ENCODE measurements at regions not wholly inside any gene's neighbourhood (a gene's known extent, or its start where the extent isn't known, plus 50 kb on each side); places are given as distances from the start of the nearest gene placed in this dataset.

- BruUV-seq (replicated peaks) = no TSS peak
- intact Hi-C loops (cut with micrococcal nuclease) = loop anchor here (1.0 to 5.0 kb wide), 3 partner anchors 49 to 552 kb away; no protein-coding TSS in a partner anchor
- Histone ChIP-seq H3K36me3 (ENCODE audit: control insufficient read depth in 1 of 2, insufficient read depth in 2 of 2, low read length in 2 of 2) (no peaks in the 10 kb centered on the region), H2AFZ (ENCODE audit: low read depth, low read length, poor library complexity, severe bottlenecking) (peak overlapping the region; percentile 88), H3K4me1 (ENCODE audit: control insufficient read depth in 1 of 2, insufficient read depth in 2 of 2, low read length in 2 of 2) (no peaks in the 10 kb centered on the region), H4K20me1 (ENCODE audit: insufficient read depth) (no peaks in the 10 kb centered on the region), H3K79me2 (ENCODE audit: insufficient read depth, low read length) (no peaks in the 10 kb centered on the region), H3K27ac (ENCODE audit: low read depth, low read length) (no peak overlapping the region), H3K9me3 (ENCODE audit: control insufficient read depth in 1 of 2, insufficient read depth in 1 of 2, low read depth in 1 of 2, low read length in 2 of 2) (no peaks in the 10 kb centered on the region), H3K4me2 (ENCODE audit: low read length) (peak overlapping the region; percentile 5; the same call in 1 of the 2 replicates), H3K9me2 (ENCODE audit: insufficient read depth) (no peaks in the 10 kb centered on the region), H3K9ac (ENCODE audit: low read length) (no peak overlapping the region), H3K4me3 (replicated peaks in 1 of 2; ENCODE audit: low read depth in 1 of 2, low read length in 2 of 2) (no peak overlapping the region), H3K27me3 (ENCODE audit: insufficient read depth, low read length) (no peaks in the 10 kb centered on the region)
- ATAC-seq = peak; percentile 97
- DNase-seq (ENCODE audit: low read depth, low spot score) = peak; percentile 41
- TF ChIP-seq RAD21 (IDR thresholded peaks at IDR 0.05; ENCODE audit: low read depth) (peak; percentile 94), SP1 (IDR thresholded peaks at IDR 0.05; ENCODE audit: low read depth) (no peak)
- TF ChIP-seq, protein P1, sequence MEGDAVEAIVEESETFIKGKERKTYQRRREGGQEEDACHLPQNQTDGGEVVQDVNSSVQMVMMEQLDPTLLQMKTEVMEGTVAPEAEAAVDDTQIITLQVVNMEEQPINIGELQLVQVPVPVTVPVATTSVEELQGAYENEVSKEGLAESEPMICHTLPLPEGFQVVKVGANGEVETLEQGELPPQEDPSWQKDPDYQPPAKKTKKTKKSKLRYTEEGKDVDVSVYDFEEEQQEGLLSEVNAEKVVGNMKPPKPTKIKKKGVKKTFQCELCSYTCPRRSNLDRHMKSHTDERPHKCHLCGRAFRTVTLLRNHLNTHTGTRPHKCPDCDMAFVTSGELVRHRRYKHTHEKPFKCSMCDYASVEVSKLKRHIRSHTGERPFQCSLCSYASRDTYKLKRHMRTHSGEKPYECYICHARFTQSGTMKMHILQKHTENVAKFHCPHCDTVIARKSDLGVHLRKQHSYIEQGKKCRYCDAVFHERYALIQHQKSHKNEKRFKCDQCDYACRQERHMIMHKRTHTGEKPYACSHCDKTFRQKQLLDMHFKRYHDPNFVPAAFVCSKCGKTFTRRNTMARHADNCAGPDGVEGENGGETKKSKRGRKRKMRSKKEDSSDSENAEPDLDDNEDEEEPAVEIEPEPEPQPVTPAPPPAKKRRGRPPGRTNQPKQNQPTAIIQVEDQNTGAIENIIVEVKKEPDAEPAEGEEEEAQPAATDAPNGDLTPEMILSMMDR (IDR thresholded peaks at IDR 0.05 in 2 of 3, conservative IDR thresholded peaks at IDR 0.05 in 1 of 3; ENCODE audit: borderline replicate concordance in 1 of 3, insufficient read depth in 1 of 3, low read depth in 2 of 3, low read length in 2 of 3) = peak; percentile 74 to 89 (median 81)
- CTCF ChIA-PET = interaction anchor here (0.8 to 2.0 kb wide), 8 partner anchors 21 to 419 kb away, joined by 3 to 34 read pairs (median 4); no protein-coding TSS in a partner anchor
- POLR2A ChIA-PET = no interaction called here
- RAD21 ChIA-PET (ENCODE audit: low non-redundant PET in 1 of 2, low total read pairs in 2 of 2, uncharacterized antibody in 2 of 2, unreplicated experiment in 2 of 2) = interaction anchor here in 1 of 2 experiments (0.6 to 1.0 kb wide), 2 partner anchors 47 to 48 kb away, joined by 3 to 4 read pairs; no protein-coding TSS in a partner anchor
These were observed 69.7 kb downstream of the PRSS23 start for GRCh38 chr11:86869966-86870570.

DNA sequence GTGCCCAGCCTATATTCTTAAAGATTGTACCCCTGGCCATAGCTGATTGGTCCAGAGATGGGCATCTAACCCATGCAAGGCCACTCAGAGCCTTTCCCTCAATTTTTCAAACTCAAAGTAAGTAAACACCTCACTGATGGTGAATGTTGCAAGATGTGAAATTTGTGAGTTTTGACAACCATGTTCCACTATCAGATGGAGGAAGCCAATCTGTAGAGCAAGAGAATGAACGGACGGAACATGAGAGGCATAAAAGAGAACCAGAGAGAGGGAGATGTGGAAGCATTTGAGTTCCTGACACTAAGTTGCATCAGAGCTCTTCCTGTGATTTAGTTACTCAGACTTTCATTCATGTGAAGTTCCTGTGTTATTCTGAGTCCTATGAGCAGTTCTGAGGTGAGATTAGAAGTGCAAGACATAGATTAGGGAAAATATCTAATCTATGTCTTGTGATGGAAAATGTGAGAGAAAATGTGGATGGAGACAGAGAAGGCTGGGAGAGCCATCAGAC, 73.3 kb downstream of the PRSS23 start:
- ATAC-seq = no peak
- BruUV-seq (replicated peaks) = no TSS peak
- Histone ChIP-seq H3K4me2 (ENCODE audit: low read length) (no peak overlapping the region), H3K9me3 (ENCODE audit: control insufficient read depth in 1 of 2, insufficient read depth in 1 of 2, low read depth in 1 of 2, low read length in 2 of 2) (no peaks in the 10 kb centered on the region), H3K9me2 (ENCODE audit: insufficient read depth) (no peaks in the 10 kb centered on the region), H3K4me1 (ENCODE audit: control insufficient read depth in 1 of 2, insufficient read depth in 2 of 2, low read length in 2 of 2) (no peaks in the 10 kb centered on the region), H3K9ac (ENCODE audit: low read length) (no peak overlapping the region), H2AFZ (ENCODE audit: low read depth, low read length, poor library complexity, severe bottlenecking) (no peak overlapping the region), H3K27ac (ENCODE audit: low read depth, low read length) (no peak overlapping the region), H3K36me3 (ENCODE audit: control insufficient read depth in 1 of 2, insufficient read depth in 2 of 2, low read length in 2 of 2) (no peaks in the 10 kb centered on the region), H4K20me1 (ENCODE audit: insufficient read depth) (no peaks in the 10 kb centered on the region), H3K4me3 (replicated peaks in 1 of 2; ENCODE audit: low read depth in 1 of 2, low read length in 2 of 2) (no peak overlapping the region), H3K27me3 (ENCODE audit: insufficient read depth, low read length) (no peaks in the 10 kb centered on the region), H3K79me2 (ENCODE audit: insufficient read depth, low read length) (no peaks in the 10 kb centered on the region)
- DNase-seq (ENCODE audit: low read depth, low spot score) = no peak
- POLR2A ChIA-PET = no interaction called here
- TF ChIP-seq POLR2A (IDR thresholded peaks at IDR 0.05; ENCODE audit: borderline replicate concordance, extremely low read depth, insufficient read depth, insufficient read length) = no peak
- TF ChIP-seq ELF1 (IDR thresholded peaks at IDR 0.05; ENCODE audit: borderline replicate concordance, low read depth) = no peak
- TF ChIP-seq ATF3 (IDR thresholded peaks at IDR 0.05) = no peak
- no peak for TF ChIP-seq SIN3A (IDR thresholded peaks at IDR 0.05; ENCODE audit: low read depth)
- TF ChIP-seq RAD21 (IDR thresholded peaks at IDR 0.05; ENCODE audit: low read depth) = no peak
- TF ChIP-seq TCF7L2 (IDR thresholded peaks at IDR 0.05; ENCODE audit: borderline replicate concordance, extremely low read depth, insufficient read depth, insufficient read length) = no peak
- no peak for TF ChIP-seq ZNF274 (IDR thresholded peaks at IDR 0.05; ENCODE audit: low read depth, low read length)
- TF ChIP-seq, protein P1 (IDR thresholded peaks at IDR 0.05 in 2 of 3, conservative IDR thresholded peaks at IDR 0.05 in 1 of 3; ENCODE audit: borderline replicate concordance in 1 of 3, insufficient read depth in 1 of 3, low read depth in 2 of 3, low read length in 2 of 3) = no peak
- intact Hi-C loops (cut with micrococcal nuclease) = loop anchor here (5.0 kb wide), 1 partner anchor 549 kb away; no protein-coding TSS in a partner anchor
- CTCF ChIA-PET = interaction anchor here (1.5 kb wide), 1 partner anchor 44 kb away, joined by 4 read pairs; no protein-coding TSS in a partner anchor
- RAD21 ChIA-PET (ENCODE audit: low non-redundant PET in 1 of 2, low total read pairs in 2 of 2, uncharacterized antibody in 2 of 2, unreplicated experiment in 2 of 2) = no interaction called here

All from HCT116 (cell line).